GM12878 (cell line): ENCODE measurements at regions not wholly inside any gene's neighbourhood (a gene's known extent, or its start where the extent isn't known, plus 50 kb on each side); places are given as distances from the start of the nearest gene placed in this dataset.

Source experiments
- CBFB ChIP-seq: IDR thresholded peaks from 2 replicates; pipeline ENCODE4 v1.6.1; 2016; ENCODE audit warnings: antibody characterized with exemption, low read depth
- CEBPB ChIP-seq, 2 experiments: fragments of 150-350 bp in 1 of 2; IDR thresholded peaks; 2 replicates each; pipeline ENCODE4 v1.6.1; 2012 to 2014; ENCODE audit warnings: low read depth in 2 of 2, low read length in 2 of 2, borderline replicate concordance in 1 of 2, inconsistent platforms in 1 of 2
- CTCF ChIP-seq, 3 experiments: IDR thresholded peaks in 2 of 3; conservative IDR thresholded peaks in 1 of 3; 2 replicates each; pipeline ENCODE4 v1.5.1; 2011; ENCODE audit warnings: low read depth in 3 of 3, low read length in 3 of 3, mild to moderate bottlenecking in 3 of 3, control low read depth in 2 of 3, moderate library complexity in 2 of 3, inconsistent platforms in 1 of 3, mixed read lengths in 1 of 3; ENCODE audit not compliant: control insufficient read depth in 2 of 3, insufficient read depth in 1 of 3; ENCODE audit errors: extremely low read depth in 1 of 3
- EP300 ChIP-seq, 2 experiments: fragments of 150-350 bp in 1 of 2; IDR thresholded peaks; 2 replicates each; pipeline ENCODE4 v1.6.1; 2011 to 2012; ENCODE audit warnings: low read depth in 2 of 2, low read length in 2 of 2, borderline replicate concordance in 1 of 2, improper control_type of control experiment in 1 of 2, inconsistent platforms in 1 of 2; ENCODE audit not compliant: control insufficient read depth in 1 of 2
- GATAD2B ChIP-seq: fragments of 450-650 bp; conservative IDR thresholded peaks from 2 replicates; pipeline ENCODE4 v1.6.1; 2017; ENCODE audit warnings: low read depth, mild to moderate bottlenecking, moderate library complexity
- IKZF2 ChIP-seq, 2 experiments: fragments of 450-650 bp; IDR thresholded peaks; 2 replicates each; pipeline ENCODE4 v1.6.1; 2017; ENCODE audit warnings: mild to moderate bottlenecking in 2 of 2, moderate library complexity in 2 of 2
- NFIC ChIP-seq: IDR thresholded peaks from 2 replicates; pipeline ENCODE4 v1.6.1; 2012; ENCODE audit warnings: low read depth, mild to moderate bottlenecking, inconsistent platforms, low read length, moderate library complexity
- POLR2A ChIP-seq: IDR thresholded peaks from 2 replicates; pipeline ENCODE4 v1.6.1; 2011; ENCODE audit warnings: low read depth, mild to moderate bottlenecking, low read length
- SMAD5 ChIP-seq: IDR thresholded peaks from 2 replicates; pipeline ENCODE4 v1.6.1; 2016; ENCODE audit warnings: antibody characterized with exemption, low read depth

- TF ChIP-seq EP300 (IDR thresholded peaks at IDR 0.05; ENCODE audit: borderline replicate concordance in 1 of 2, control insufficient read depth in 1 of 2, low read depth in 2 of 2, low read length in 2 of 2): no peak
- TF ChIP-seq NFIC: no peak
- TF ChIP-seq CTCF (IDR thresholded peaks at IDR 0.05 in 2 of 3, conservative IDR thresholded peaks at IDR 0.05 in 1 of 3; ENCODE audit: control insufficient read depth in 2 of 3, extremely low read depth in 1 of 3, insufficient read depth in 1 of 3, low read depth in 3 of 3, low read length in 3 of 3): no peak
- no peak for TF ChIP-seq SMAD5
- TF ChIP-seq IKZF2 (IDR thresholded peaks at IDR 0.05): no peak
- no peak for TF ChIP-seq CEBPB (IDR thresholded peaks at IDR 0.05; ENCODE audit: borderline replicate concordance in 1 of 2, low read depth in 2 of 2, low read length in 2 of 2)
- no peak for TF ChIP-seq CBFB
- TF ChIP-seq GATAD2B: no peak
- no peak for TF ChIP-seq POLR2A
These were observed 64.0 kb upstream of the FOXN2 start for GRCh38 chr2:48250474-48250844.
